Body of pancreas (tissue), 4 donors: ENCODE measurements at regions not wholly inside any gene's neighbourhood (a gene's known extent, or its start where the extent isn't known, plus 50 kb on each side); places are given as distances from the start of the nearest gene placed in this dataset.

ENCODE experiments used
- CTCF ChIP-seq, 7 experiments: fragments of 450-650 bp in 4 of 7; fragments of 200-600 bp in 3 of 7; sonication (generic) in 3 of 7; IDR thresholded peaks; one replicate each; pipeline ENCODE4 v1.5.1; 2016 to 2019; ENCODE audit warnings: antibody characterized with exemption in 7 of 7
- POLR2A ChIP-seq, 3 donors: fragments of 450-650 bp; IDR thresholded peaks; one replicate each; pipeline ENCODE4 v1.6.1; 2016; ENCODE audit warnings: antibody characterized with exemption in 3 of 3, mild to moderate bottlenecking in 2 of 3

GRCh38 chr11:95565724-95566141 lies 223.8 kb downstream of the FAM76B start:
- TF ChIP-seq CTCF (IDR thresholded peaks at IDR 0.05) (no peak), POLR2A (IDR thresholded peaks at IDR 0.05) (no peak)
